Keratinocyte (primary cell): ENCODE measurements at regions not wholly inside any gene's neighbourhood (a gene's known extent, or its start where the extent isn't known, plus 50 kb on each side); places are given as distances from the start of the nearest gene placed in this dataset.

Source experiments
- DNase-seq: peaks from one replicate; pipeline ENCODE4 v3.0.0-alpha.2; 2011; ENCODE audit warnings: low read depth, missing footprints, low spot score
- FAIRE-seq: peaks from 2 replicates; lab custom pipeline; 2011; peaks lifted over from hg19 to GRCh38; lab: Jason Lieb, UNC
- H2AFZ ChIP-seq: 2 replicates; pipeline ENCODE4 v1.6.0; 2012; ENCODE audit warnings: low read length, control low read depth, inconsistent platforms; ENCODE audit not compliant: control insufficient read depth
- H3K27ac ChIP-seq: 2 replicates; pipeline ENCODE4 v1.5.1; 2011; ENCODE audit warnings: low read length; ENCODE audit not compliant: control insufficient read depth, insufficient read depth
- H3K27me3 ChIP-seq: 3 replicates; pipeline ENCODE4 v1.6.0; 2011; ENCODE audit warnings: low read length; ENCODE audit not compliant: control insufficient read depth, insufficient read depth; ENCODE audit errors: extremely low read depth
- H3K36me3 ChIP-seq, 2 experiments: 2 replicates in 1 of 2; 3 replicates in 1 of 2; pipeline ENCODE4 v1.5.1; 2011; ENCODE audit warnings: low read length in 2 of 2, mild to moderate bottlenecking in 1 of 2; ENCODE audit not compliant: control insufficient read depth in 2 of 2, insufficient read depth in 2 of 2; ENCODE audit errors: extremely low read depth in 1 of 2
- H3K4me1 ChIP-seq: 3 replicates; pipeline ENCODE4 v1.5.1; 2011; ENCODE audit warnings: low read length; ENCODE audit not compliant: control insufficient read depth, insufficient read depth; ENCODE audit errors: extremely low read depth
- H3K4me2 ChIP-seq: 3 replicates; pipeline ENCODE4 v1.6.0; 2011; ENCODE audit warnings: low read depth, low read length; ENCODE audit not compliant: control insufficient read depth, insufficient read depth; ENCODE audit errors: extremely low read depth
- H3K4me3 ChIP-seq, 3 experiments: fragments of 200-600 bp in 1 of 3; sonication (generic) in 1 of 3; 2 replicates in 2 of 3; 3 replicates in 1 of 3; pipeline ENCODE4 v1.5.1; 2011 to 2016; ENCODE audit warnings: low read length in 3 of 3, mild to moderate bottlenecking in 3 of 3, control low read depth in 2 of 3, inconsistent platforms in 1 of 3, low read depth in 1 of 3, mixed read lengths in 1 of 3, mixed run types in 1 of 3, moderate library complexity in 1 of 3; ENCODE audit not compliant: control insufficient read depth in 2 of 3, insufficient read depth in 2 of 3; ENCODE audit errors: extremely low read depth in 1 of 3
- H3K79me2 ChIP-seq: 2 replicates; pipeline ENCODE4 v1.6.0; 2012; ENCODE audit warnings: low read length; ENCODE audit not compliant: control insufficient read depth, insufficient read depth
- H3K9ac ChIP-seq: 3 replicates; pipeline ENCODE4 v1.6.0; 2011; ENCODE audit warnings: low read length; ENCODE audit not compliant: control insufficient read depth, insufficient read depth; ENCODE audit errors: extremely low read depth
- H3K9me1 ChIP-seq: 3 replicates; pipeline ENCODE4 v1.6.0; 2011; ENCODE audit warnings: low read length; ENCODE audit not compliant: control insufficient read depth, insufficient read depth; ENCODE audit errors: extremely low read depth
- H3K9me3 ChIP-seq: 2 replicates; pipeline ENCODE4 v1.5.1; 2012; ENCODE audit warnings: low read depth, low read length; ENCODE audit not compliant: control insufficient read depth
- H4K20me1 ChIP-seq: 3 replicates; pipeline ENCODE4 v1.6.0; 2011; ENCODE audit warnings: low read length; ENCODE audit not compliant: control insufficient read depth, insufficient read depth; ENCODE audit errors: extremely low read depth
- CTCF ChIP-seq, 3 experiments: IDR thresholded peaks in 1 of 3; conservative IDR thresholded peaks in 1 of 3; optimal IDR thresholded peaks in 1 of 3; 2 replicates in 2 of 3; 3 replicates in 1 of 3; pipeline versions ENCODE3 to v1.5.1; 2011; ENCODE audit warnings: low read length in 3 of 3, mild to moderate bottlenecking in 3 of 3, moderate library complexity in 2 of 3, control low read depth in 1 of 3, inconsistent platforms in 1 of 3; ENCODE audit not compliant: insufficient read depth in 2 of 3; ENCODE audit errors: extremely low read depth in 1 of 3
- EZH2 ChIP-seq: IDR thresholded peaks from one replicate; pipeline ENCODE4 v1.6.1; 2012; ENCODE audit warnings: inconsistent platforms, mild to moderate bottlenecking, low read length, moderate library complexity
- dilution Hi-C: fragments of 300-500 bp; cut with MboI; formaldehyde crosslinking; loops from one replicate; pipeline ENCODE4 v1.7.0; 2020; ENCODE audit warnings: low sequenced_read_pairs; ENCODE audit not compliant: extremely low pct_ligation_motif_present

- Histone ChIP-seq H3K79me2 (no peaks in the 10 kb centered on the region), H3K27me3 (no peaks in the 10 kb centered on the region), H3K9me3 (peaks cover 30% of the 10 kb centered on the region), H3K4me1 (no peaks in the 10 kb centered on the region), H2AFZ (no peak overlapping the region), H3K4me2 (no peak overlapping the region), H3K4me3 (no peak overlapping the region), H3K9ac (no peak overlapping the region), H3K36me3 (no peaks in the 10 kb centered on the region), H3K9me1 (no peaks in the 10 kb centered on the region), H3K27ac (no peak overlapping the region), H4K20me1 (no peaks in the 10 kb centered on the region)
- FAIRE-seq, result no peak
- TF ChIP-seq EZH2 (no peak), CTCF (optimal IDR thresholded peaks at IDR 0.05 in 1 of 3, IDR thresholded peaks at IDR 0.05 in 1 of 3, conservative IDR thresholded peaks at IDR 0.05 in 1 of 3; ENCODE audit: extremely low read depth in 1 of 3, insufficient read depth in 2 of 3, low read length in 3 of 3) (no peak)
- dilution Hi-C loops, result no loop called here
- no peak for DNase-seq
Observed at GRCh38 chr22:48695731-48696305, 1131.9 kb downstream of the BRD1 start.

DNA sequence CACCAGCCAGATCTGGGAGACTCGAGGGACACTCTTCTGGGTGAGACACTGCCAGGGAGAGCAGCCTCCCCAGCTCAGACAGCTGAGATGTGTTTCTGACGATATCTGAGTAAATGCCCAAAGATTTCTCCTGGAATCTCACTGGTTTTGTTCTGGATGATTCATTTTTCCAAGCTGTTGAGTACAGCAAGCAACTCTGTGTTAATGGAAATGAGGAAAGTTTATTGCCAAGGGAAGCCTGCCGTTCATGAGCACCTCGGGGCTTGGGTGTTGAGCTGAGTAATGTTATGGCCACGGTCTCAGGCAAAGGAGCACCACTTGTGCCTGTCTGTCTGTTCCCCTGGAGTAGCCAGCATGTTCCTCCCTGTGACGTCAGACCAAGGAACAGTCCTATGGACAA lies 1132.4 kb downstream of the BRD1 start:
- Histone ChIP-seq H3K9ac (no peak overlapping the region), H3K27ac (no peak overlapping the region), H3K36me3 (no peaks in the 10 kb centered on the region), H3K79me2 (no peaks in the 10 kb centered on the region), H3K4me3 (no peak overlapping the region), H3K4me1 (no peaks in the 10 kb centered on the region), H4K20me1 (no peaks in the 10 kb centered on the region), H3K4me2 (no peak overlapping the region), H2AFZ (no peak overlapping the region), H3K27me3 (no peaks in the 10 kb centered on the region), H3K9me3 (peaks cover 27% of the 10 kb centered on the region), H3K9me1 (no peaks in the 10 kb centered on the region)
- dilution Hi-C loops, result no loop called here
- FAIRE-seq (no peak), DNase-seq (no peak)
- TF ChIP-seq CTCF (optimal IDR thresholded peaks at IDR 0.05 in 1 of 3, IDR thresholded peaks at IDR 0.05 in 1 of 3, conservative IDR thresholded peaks at IDR 0.05 in 1 of 3; ENCODE audit: extremely low read depth in 1 of 3, insufficient read depth in 2 of 3, low read length in 3 of 3) (no peak), EZH2 (no peak)
